Activated gamma-delta T cell treated with anti-CD3 and anti-CD28 coated beads, Interleukin-2, amount 50 U/mL, for 16 hours (primary cell): ENCODE measurements at regions not wholly inside any gene's neighbourhood (a gene's known extent, or its start where the extent isn't known, plus 50 kb on each side); places are given as distances from the start of the nearest gene placed in this dataset.

Experiments used
- DNase-seq: peaks from one replicate; pipeline ENCODE4 v3.0.0-alpha.2; 2020; ENCODE audit warnings: low read depth

- no peak for DNase-seq
Measured at GRCh38 chr13:33626407-33626806, 191.5 kb upstream of the RFC3 start.

DNA sequence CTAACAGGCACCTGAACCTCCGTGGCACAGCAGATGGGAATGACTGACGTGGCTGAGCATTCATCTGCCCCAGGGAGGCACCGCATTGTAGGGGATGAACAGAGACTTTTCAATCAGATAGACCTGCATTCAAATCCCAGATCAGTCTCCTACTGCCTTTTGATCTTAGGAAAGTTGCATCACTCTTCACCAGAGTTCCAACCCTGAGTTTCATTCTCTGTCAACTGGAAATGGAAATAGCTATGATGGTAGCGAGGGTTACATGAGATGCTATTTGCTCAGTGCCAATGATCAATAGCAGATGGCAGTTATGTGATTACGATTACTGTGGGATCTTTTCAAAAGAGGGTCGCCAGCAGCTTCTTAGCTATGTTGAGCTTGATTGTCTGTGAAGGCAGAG is 189.3 kb upstream of the RFC3 start:
- no peak for DNase-seq

DNA sequence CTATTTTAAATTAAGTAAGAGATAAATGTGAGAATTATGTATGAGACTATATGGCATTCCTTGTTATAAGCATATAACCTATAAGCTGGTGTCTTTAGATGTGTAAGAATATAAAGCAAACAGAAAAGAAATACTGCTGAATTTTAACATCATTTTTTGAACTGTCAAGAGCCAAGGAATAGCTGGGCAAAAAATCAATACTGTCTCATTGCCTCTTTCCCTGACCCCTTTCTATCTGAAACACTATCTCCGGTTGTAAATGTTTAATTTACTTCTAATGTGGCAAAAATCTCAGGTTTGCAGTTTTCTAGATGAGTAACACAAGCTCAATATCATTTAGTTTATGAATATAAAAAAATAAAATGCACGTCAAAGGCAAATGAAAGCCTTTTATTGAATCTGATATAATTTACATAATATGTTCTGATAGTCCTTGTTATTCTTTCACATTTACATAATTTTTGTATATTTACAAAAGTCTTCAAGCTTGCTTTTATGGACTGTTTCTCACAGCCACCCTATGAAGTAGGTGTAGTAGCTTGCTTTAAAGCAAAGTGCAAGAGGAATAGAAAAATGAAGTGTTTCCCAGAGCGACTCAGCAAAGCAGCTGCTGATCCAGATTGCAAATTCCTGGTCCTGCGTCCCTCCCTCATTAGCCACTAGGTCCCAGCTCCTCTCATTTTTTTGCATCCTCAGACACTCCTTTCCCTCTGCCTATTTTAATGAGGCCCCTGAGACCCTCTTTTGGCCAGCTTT is 188.2 kb upstream of the RFC3 start:
- DNase-seq = no peak

GRCh38 chr13:33633701-33634545 is 184.0 kb upstream of the RFC3 start:
- no peak for DNase-seq

DNA sequence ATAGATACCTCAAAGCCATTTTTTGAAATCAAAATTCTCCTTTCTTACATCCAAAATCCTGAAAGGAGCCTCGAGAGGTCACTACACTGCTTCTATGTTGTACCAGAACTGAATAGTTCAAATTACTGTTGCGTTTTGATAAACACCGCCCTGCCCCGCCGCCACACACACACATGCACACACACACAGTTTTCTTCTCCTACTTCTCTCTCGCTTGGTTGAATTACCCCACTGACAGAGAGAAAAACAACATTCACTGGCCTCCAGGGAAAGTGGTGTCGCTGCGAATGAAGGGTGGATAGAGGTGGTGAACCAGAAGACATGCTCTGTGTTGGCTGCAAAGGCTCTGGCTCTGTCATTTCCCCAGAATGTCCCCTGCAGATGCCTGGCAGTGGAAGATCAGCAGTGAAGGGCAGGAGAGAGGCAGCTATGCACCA is 183.4 kb upstream of the RFC3 start:
- DNase-seq = no peak

- DNase-seq = no peak
Measured at GRCh38 chr13:33636243-33636642, 181.7 kb upstream of the RFC3 start.

DNA sequence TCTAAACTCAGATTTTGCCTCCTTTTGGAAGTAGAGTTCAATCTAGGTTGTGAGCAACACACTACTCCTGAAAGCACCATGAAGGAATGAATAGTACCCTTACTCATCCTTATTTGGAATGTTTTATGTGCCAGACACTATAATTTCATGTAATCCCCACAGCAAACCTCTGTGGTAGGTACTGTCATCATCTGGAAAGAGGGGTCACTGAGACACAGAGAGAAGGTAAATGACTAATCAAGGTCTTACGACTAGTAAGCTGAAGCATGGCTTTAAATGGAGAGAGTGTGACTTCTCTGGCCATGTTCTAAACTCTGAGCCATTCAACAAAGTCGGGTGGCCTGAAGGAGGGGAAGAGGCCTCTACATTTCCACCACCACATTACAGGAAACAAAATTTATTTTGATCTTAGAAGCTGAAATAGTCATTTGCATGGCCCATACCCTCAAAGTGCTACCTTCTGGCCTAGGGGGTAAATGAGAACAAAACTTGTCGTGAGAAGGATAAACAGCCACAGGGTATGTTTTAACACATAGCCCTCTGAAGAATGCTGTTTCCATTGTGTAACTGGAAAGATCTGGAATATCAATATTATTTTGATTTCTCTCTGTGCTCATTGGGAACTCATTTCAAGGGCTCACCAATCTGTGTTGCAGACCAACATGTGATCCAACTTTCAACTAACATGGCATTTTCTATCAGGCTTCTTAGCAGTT is 180.8 kb upstream of the RFC3 start:
- DNase-seq = no peak

GRCh38 chr13:33637978-33638743 is 179.8 kb upstream of the RFC3 start:
- no peak for DNase-seq

GRCh38 chr13:33639158-33639557 is 178.8 kb upstream of the RFC3 start:
- DNase-seq = no peak

GRCh38 chr13:33639626-33640080 is 178.3 kb upstream of the RFC3 start:
- no peak for DNase-seq

DNA sequence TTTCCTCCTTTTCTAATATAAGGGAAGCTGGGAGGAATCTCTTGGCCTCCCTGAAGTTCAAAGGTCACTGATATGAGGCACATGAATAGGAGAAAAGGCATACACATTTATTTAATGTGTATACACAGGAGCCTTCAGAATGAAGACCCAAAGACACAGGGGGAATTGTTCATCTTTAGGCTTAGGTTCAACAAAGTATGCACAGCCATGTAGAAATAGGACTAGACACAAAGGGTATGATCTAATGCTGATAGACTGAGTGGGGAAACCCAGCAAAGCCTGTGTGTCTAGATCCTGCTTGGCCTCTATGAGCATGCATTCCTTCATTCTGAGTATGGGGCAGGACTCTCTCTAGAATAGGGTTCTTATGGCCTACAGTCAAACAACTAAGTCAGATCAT is 177.1 kb upstream of the RFC3 start:
- no peak for DNase-seq

- no peak for DNase-seq
Measured at GRCh38 chr13:33642374-33643065, 175.4 kb upstream of the RFC3 start.

GRCh38 chr13:33644581-33645543 is 173.1 kb upstream of the RFC3 start:
- DNase-seq = no peak

DNA sequence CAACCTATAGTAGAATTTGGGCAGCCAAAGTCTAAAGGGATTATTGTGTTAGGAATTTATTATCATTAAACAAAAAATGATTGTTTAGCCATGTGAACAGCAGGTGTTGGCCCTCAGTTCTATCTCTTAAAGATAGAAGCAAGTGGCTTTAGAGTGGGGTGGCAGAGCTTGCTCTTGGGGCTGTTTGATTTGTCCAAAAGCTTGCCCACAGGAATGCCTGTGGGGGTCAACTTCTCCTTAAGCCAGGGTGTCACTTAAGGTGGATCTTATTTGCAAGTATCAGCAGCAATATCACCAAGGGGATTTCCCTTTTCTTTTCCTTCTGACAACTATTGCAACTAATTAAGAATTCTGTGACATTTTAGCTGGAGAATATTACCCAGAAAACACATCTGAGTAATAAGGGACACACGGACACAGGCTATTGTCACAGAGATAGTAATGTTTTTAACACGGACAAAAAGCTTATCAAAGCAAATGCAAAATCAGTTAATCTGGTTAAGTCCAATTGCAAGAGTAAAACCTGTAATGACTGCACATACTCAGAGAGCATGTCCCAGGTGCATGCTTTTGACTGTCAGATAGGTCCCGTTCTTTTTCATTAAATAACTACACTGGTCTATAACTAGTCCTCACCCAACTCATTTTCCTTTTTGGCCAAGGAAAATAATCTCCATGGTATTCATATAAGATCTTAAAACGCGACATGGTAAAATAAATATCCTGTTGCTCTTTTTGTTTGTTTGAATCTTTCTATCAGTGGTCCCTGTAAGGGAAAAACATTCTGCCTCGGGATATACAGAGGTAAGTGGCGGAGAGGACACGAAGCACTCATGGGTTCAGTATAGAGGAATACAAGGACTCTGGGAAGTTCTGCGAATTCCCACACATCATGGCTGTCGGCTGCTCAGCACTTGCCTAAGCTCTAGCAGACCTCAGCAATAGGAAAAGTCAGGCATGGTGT is 172.1 kb upstream of the RFC3 start:
- DNase-seq = no peak

DNA sequence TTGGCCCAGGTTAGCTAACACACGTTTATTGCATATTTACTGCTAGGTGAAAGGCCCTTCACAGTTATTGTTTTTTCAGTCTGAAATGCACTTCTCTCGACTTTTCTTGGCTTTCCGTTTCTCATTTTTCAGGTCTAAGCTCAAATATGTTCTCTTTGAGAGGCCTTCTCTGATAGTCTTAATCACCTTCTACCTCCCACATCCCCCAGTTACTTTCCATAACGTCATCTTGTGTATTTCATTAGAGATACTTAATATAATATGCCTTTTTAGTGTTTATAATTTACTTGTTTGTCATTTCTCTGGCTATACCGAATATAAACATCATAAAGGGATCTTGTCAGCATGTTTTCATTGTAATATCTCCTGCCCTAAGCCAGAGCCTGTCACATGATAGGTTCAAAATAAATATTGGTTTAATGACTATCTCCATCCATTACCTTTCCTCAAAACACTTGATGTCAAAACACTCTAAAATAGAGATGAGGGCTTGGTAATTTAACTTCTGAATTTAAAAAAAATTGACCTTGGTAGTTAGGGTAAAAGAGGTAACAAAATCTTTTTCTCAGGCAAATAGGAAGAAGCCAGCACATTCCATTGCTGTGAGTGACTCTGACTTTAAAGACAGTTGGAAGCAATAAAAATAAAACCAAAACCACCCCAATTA is 168.6 kb upstream of the RFC3 start:
- no peak for DNase-seq

GRCh38 chr13:33651766-33652165 is 166.2 kb upstream of the RFC3 start:
- no peak for DNase-seq

DNA sequence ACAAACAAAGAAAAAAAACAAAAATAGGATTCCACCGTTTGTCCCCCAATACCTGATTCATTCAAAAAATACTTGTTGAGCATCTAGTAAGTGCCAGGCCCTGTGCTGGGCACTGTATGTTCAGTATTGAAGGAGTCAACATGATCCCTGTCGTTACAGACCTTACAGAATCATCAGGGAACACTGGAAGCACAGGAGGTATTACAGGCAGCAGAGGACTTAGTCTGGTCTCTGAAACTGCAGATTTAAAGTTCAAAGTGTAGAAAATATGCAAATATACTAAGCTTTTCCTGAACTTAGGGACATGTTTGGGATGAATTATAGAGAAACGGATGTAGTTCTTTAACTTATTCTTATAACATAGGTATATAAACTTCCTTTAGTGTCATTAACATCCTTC is 160.7 kb upstream of the RFC3 start:
- no peak for DNase-seq

DNA sequence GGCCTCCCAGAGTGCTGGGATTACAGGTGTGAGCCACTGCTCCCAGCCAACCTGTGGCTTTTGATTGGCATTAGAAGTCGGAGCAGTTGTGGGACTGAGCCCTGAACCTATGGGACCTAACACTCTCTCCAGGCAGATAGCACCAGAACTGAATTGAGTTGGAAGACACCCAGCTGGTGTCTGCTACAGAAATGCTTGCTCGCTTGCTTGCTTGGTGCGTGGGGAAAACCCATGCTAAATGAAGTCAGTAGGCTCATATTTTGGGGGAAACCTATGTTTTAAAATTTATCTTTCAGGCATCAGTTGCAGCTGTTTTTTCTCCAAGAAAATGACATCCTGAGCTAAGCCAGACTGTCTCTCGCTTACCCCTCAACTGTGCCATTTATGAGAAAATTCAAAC is 158.5 kb upstream of the RFC3 start:
- DNase-seq = no peak
